GM12878 (cell line): ENCODE measurements at regions not wholly inside any gene's neighbourhood (a gene's known extent, or its start where the extent isn't known, plus 50 kb on each side); places are given as distances from the start of the nearest gene placed in this dataset.

Experiments
- ATAC-seq: fragments of 200-7000 bp; cut with Tn5 transposase; 3 replicates; pipeline ENCODE4 v1.9.1; 2020; ENCODE audit warnings: mild to moderate bottlenecking, moderate library complexity
- BruUV-seq: library from RNA; stranded (reverse); fragments of 400-500 nt; replicated peaks from 2 replicates; lab custom pipeline; 2021; lab: Mats Ljungman, UMichigan
- CTCF ChIA-PET: fragments of 300-600 bp; sonication (Branson Sonifier 250); formaldehyde crosslinking; extraction: SDS; loops from one replicate; lab custom pipeline; 2021; ENCODE audit warnings: inconsistent platforms; lab: Yijun Ruan, JAX
- POLR2A ChIA-PET: fragments of 350-600 bp; formaldehyde crosslinking; extraction: SDS; loops from one replicate; lab custom pipeline; 2021; ENCODE audit warnings: inconsistent platforms; lab: Charles Lee
- RAD21 ChIA-PET: fragments of 300-600 bp; sonication (Branson Sonifier 250); formaldehyde crosslinking; loops from one replicate; lab custom pipeline; 2023; ENCODE audit warnings: antibody characterized with exemption; ENCODE audit not compliant: unreplicated experiment; lab: Charles Lee
- SMC1A ChIA-PET: fragments of 300-600 bp; sonication (Branson Sonifier 250); formaldehyde crosslinking; loops from one replicate; lab custom pipeline; 2023; ENCODE audit not compliant: unreplicated experiment, uncharacterized antibody; lab: Charles Lee
- DNase-seq: peaks from one replicate; pipeline ENCODE4 v3.0.0-alpha.2; 2011; ENCODE audit warnings: low read depth, low spot score
- FAIRE-seq: peaks from 3 replicates; lab custom pipeline; 2011; peaks lifted over from hg19 to GRCh38; lab: Jason Lieb, UNC
- H2AFZ ChIP-seq: 2 replicates; pipeline ENCODE4 v1.6.0; 2011; ENCODE audit warnings: low read depth, low read length, control low read depth; ENCODE audit not compliant: control insufficient read depth
- H3K27ac ChIP-seq: 2 replicates; pipeline ENCODE4 v1.5.1; 2011; ENCODE audit warnings: control low read depth; ENCODE audit not compliant: control insufficient read depth, insufficient read depth
- H3K27me3 ChIP-seq, 2 experiments: replicated peaks in 1 of 2; 2 replicates each; pipeline versions ENCODE4 v1.6.0 to v1.6.1; 2011; ENCODE audit warnings: low read length in 1 of 2; ENCODE audit not compliant: control insufficient read depth in 2 of 2, insufficient read depth in 2 of 2
- H3K36me3 ChIP-seq, 2 experiments: 2 replicates each; pipeline ENCODE4 v1.5.1; 2011; ENCODE audit warnings: low read length in 1 of 2; ENCODE audit not compliant: control insufficient read depth in 2 of 2, insufficient read depth in 2 of 2
- H3K4me1 ChIP-seq: 2 replicates; pipeline ENCODE4 v1.6.1; 2011; ENCODE audit warnings: mild to moderate bottlenecking, low read length, moderate library complexity, mixed read lengths; ENCODE audit not compliant: control insufficient read depth, insufficient read depth
- H3K4me2 ChIP-seq: 2 replicates; pipeline ENCODE4 v1.6.0; 2011; ENCODE audit warnings: control low read depth; ENCODE audit not compliant: control insufficient read depth, insufficient read depth
- H3K4me3 ChIP-seq: fragments of 200-600 bp; sonication (generic); 2 replicates; pipeline ENCODE4 v1.5.1; 2016
- H3K79me2 ChIP-seq: 2 replicates; pipeline ENCODE4 v1.6.0; 2011; ENCODE audit warnings: low read length; ENCODE audit not compliant: control insufficient read depth, insufficient read depth
- H3K9ac ChIP-seq: 2 replicates; pipeline ENCODE4 v1.8.0; 2011; ENCODE audit warnings: low read length, control low read depth, mixed read lengths; ENCODE audit not compliant: control insufficient read depth, insufficient read depth
- H3K9me3 ChIP-seq: replicated peaks from 3 replicates; pipeline ENCODE4 v1.5.1; 2011; ENCODE audit warnings: mild to moderate bottlenecking, low read length; ENCODE audit not compliant: control insufficient read depth, insufficient read depth
- H4K20me1 ChIP-seq: 2 replicates; pipeline ENCODE4 v1.6.0; 2011; ENCODE audit not compliant: control insufficient read depth, insufficient read depth
- HDAC2 ChIP-seq: fragments of 200-600 bp; sonication (generic); IDR thresholded peaks from 2 replicates; pipeline ENCODE4 v1.6.1; 2017
- HSF1 ChIP-seq: fragments of 150-350 bp; IDR thresholded peaks from 2 replicates; pipeline ENCODE4 v1.6.1; 2014; ENCODE audit warnings: mild to moderate bottlenecking, low read depth, low read length
- MAX ChIP-seq: IDR thresholded peaks from 2 replicates; pipeline ENCODE4 v1.6.1; 2012; ENCODE audit warnings: low read depth, low read length, improper control_type of control experiment
- PML ChIP-seq: IDR thresholded peaks from 2 replicates; pipeline ENCODE4 v1.6.1; 2012; ENCODE audit warnings: low read length, inconsistent platforms
- SMARCA5 ChIP-seq: fragments of 450-650 bp; IDR thresholded peaks from 2 replicates; pipeline ENCODE4 v1.6.1; 2017; ENCODE audit warnings: mild to moderate bottlenecking
- ZBTB4 ChIP-seq: fragments of 450-650 bp; formaldehyde crosslinking; IDR thresholded peaks from 2 replicates; pipeline ENCODE4 v1.4.0; 2022; ENCODE audit warnings: mild to moderate bottlenecking, moderate library complexity
- WGBS: methylation state at CpG from one replicate; pipeline ENCODE4 v1.1.6; 2016; ENCODE audit warnings: low lambda C conversion rate; ENCODE audit not compliant: insufficient replicate concordance, insufficient coverage; ENCODE audit errors: missing lambda C conversion rate; 5-methylcytosine and 5-hydroxymethylcytosine counted together
- in situ Hi-C: fragments of 300-500 bp; cut with MboI; formaldehyde crosslinking; loops from 9 replicates; pipeline ENCODE4 v1.14.3; 2018; ENCODE audit warnings: mixed read lengths
- intact Hi-C: fragments of 100-400 bp; cut with micrococcal nuclease; formaldehyde crosslinking; loops from one replicate; pipeline ENCODE4 v1.14.2; 2022; ENCODE audit not compliant: unreplicated experiment

GRCh38 chr13:99136427-99136954 lies 64.2 kb upstream of the UBAC2 start (continued):
- TF ChIP-seq HSF1 (no peak), HDAC2 (no peak)

GRCh38 chr13:99140831-99141230 lies 59.8 kb upstream of the UBAC2 start:
- in situ Hi-C loops, result no loop called here
- BruUV-seq, result no TSS peak
- POLR2A ChIA-PET, result no interaction called here

More at GRCh38 chr13:99140831-99141230, 59.8 kb upstream of the UBAC2 start:
- H3K36me3 ChIP-seq, result no peaks in the 10 kb centered on the region
- no peak for TF ChIP-seq PML
- TF ChIP-seq SMARCA5, result no peak
- TF ChIP-seq ZBTB4 (CRISPR knock-in tag), result no peak
- no peak for TF ChIP-seq MAX
- intact Hi-C loops, result no loop called here
- no peak overlapping the region for H3K9ac ChIP-seq
- FAIRE-seq (no peak), ATAC-seq (no peak), DNase-seq (no peak)
- no peak overlapping the region for H3K27ac ChIP-seq
- WGBS, result 59% methylated on average over 9 of the region's 9 CpGs
- RAD21 ChIA-PET, result no interaction called here
- CTCF ChIA-PET, result interaction anchor here (0.6 kb wide), 1 partner anchor 400 kb away, joined by 3 read pairs; no protein-coding TSS in a partner anchor
- SMC1A ChIA-PET, result no interaction called here
- no peaks in the 10 kb centered on the region for H4K20me1 ChIP-seq
- peaks cover 3% of the 10 kb centered on the region; the same call in 1 of the 2 replicates for H3K4me1 ChIP-seq
- H2AFZ ChIP-seq, result no peak overlapping the region
- peaks cover 3% of the 10 kb centered on the region; the same call in 2 of the 3 replicates for H3K9me3 ChIP-seq
- no peaks in the 10 kb centered on the region for H3K79me2 ChIP-seq
- H3K27me3 ChIP-seq, result peaks cover 0 to 1% of the 10 kb centered on the region in 2 experiments; a peak in 2 of 4 replicates
- no peak overlapping the region for H3K4me3 ChIP-seq
- no peak overlapping the region for H3K4me2 ChIP-seq
